ENCODE measurements at regions not wholly inside any gene's neighbourhood (a gene's known extent, or its start where the extent isn't known, plus 50 kb on each side); places are given as distances from the start of the nearest gene placed in this dataset.

GRCh38 chr20:61065853-61066252 lies 186.2 kb upstream of the CDH4 start:
- Mint-ChIP-seq H3K27ac (no peak overlapping the region), H3K9me3 (peaks cover 7% of the 10 kb centered on the region), H3K36me3 (ENCODE audit: low read depth) (no peaks in the 10 kb centered on the region), H3K4me1 (no peaks in the 10 kb centered on the region), H3K4me3 (no peak overlapping the region), H3K27me3 (no peaks in the 10 kb centered on the region)
- CTCF ChIA-PET: no interaction called here
- DNase-seq (no peak), ATAC-seq (ENCODE audit: low read depth) (no peak)
- intact Hi-C loops (cut with micrococcal nuclease): no loop called here
- POLR2A ChIA-PET: no interaction called here
- no peak for TF ChIP-seq CTCF (IDR thresholded peaks at IDR 0.05)

- H3K27me3 Mint-ChIP-seq: no peaks in the 10 kb centered on the region
- DNase-seq (no peak), ATAC-seq (ENCODE audit: low read depth) (no peak)
- no peak overlapping the region for H3K4me3 Mint-ChIP-seq
- no peak overlapping the region for H3K27ac Mint-ChIP-seq
- H3K4me1 Mint-ChIP-seq: no peaks in the 10 kb centered on the region
- intact Hi-C loops (cut with micrococcal nuclease): no loop called here
- ChIA-PET CTCF (no interaction called here), POLR2A (no interaction called here)
- TF ChIP-seq CTCF (IDR thresholded peaks at IDR 0.05): no peak
- peaks cover 5% of the 10 kb centered on the region for H3K9me3 Mint-ChIP-seq
- H3K36me3 Mint-ChIP-seq (ENCODE audit: low read depth): no peaks in the 10 kb centered on the region
Observed at GRCh38 chr20:61066526-61066925, 185.5 kb upstream of the CDH4 start.

- intact Hi-C loops (cut with micrococcal nuclease): no loop called here
- ATAC-seq (ENCODE audit: low read depth): no peak
Observed at GRCh38 chr20:61067221-61067620, 184.8 kb upstream of the CDH4 start.

GRCh38 chr20:61072398-61072797 lies 179.7 kb upstream of the CDH4 start:
- Mint-ChIP-seq H3K27ac (no peak overlapping the region), H3K36me3 (ENCODE audit: low read depth) (no peaks in the 10 kb centered on the region), H3K4me3 (no peak overlapping the region), H3K4me1 (no peaks in the 10 kb centered on the region), H3K9me3 (peaks cover 3% of the 10 kb centered on the region), H3K27me3 (no peaks in the 10 kb centered on the region)
- intact Hi-C loops (cut with micrococcal nuclease): no loop called here
- TF ChIP-seq CTCF (IDR thresholded peaks at IDR 0.05): no peak
- no peak for DNase-seq
- CTCF ChIA-PET: no interaction called here
- POLR2A ChIA-PET: no interaction called here
- no peak for ATAC-seq (ENCODE audit: low read depth)

More at GRCh38 chr20:61067221-61067620, 184.8 kb upstream of the CDH4 start:
- Mint-ChIP-seq H3K4me1 (no peaks in the 10 kb centered on the region), H3K9me3 (peaks cover 5% of the 10 kb centered on the region), H3K4me3 (no peak overlapping the region), H3K36me3 (ENCODE audit: low read depth) (no peaks in the 10 kb centered on the region), H3K27ac (no peak overlapping the region), H3K27me3 (no peaks in the 10 kb centered on the region)
- DNase-seq: no peak
- no peak for TF ChIP-seq CTCF (IDR thresholded peaks at IDR 0.05)
- ChIA-PET POLR2A (no interaction called here), CTCF (no interaction called here)

- no peak for TF ChIP-seq CTCF (IDR thresholded peaks at IDR 0.05)
- intact Hi-C loops (cut with micrococcal nuclease): no loop called here
- DNase-seq (no peak), ATAC-seq (ENCODE audit: low read depth) (no peak)
- H3K27me3 Mint-ChIP-seq: no peaks in the 10 kb centered on the region
- POLR2A ChIA-PET: no interaction called here
- H3K27ac Mint-ChIP-seq: no peak overlapping the region
- H3K9me3 Mint-ChIP-seq: no peaks in the 10 kb centered on the region
- no peaks in the 10 kb centered on the region for H3K36me3 Mint-ChIP-seq (ENCODE audit: low read depth)
- H3K4me3 Mint-ChIP-seq: no peak overlapping the region
- CTCF ChIA-PET: no interaction called here
- no peaks in the 10 kb centered on the region for H3K4me1 Mint-ChIP-seq
Observed at GRCh38 chr20:61073376-61073775, 178.7 kb upstream of the CDH4 start.

All from activated B cell treated with CpG ODN at 0.5 μM for 24 hours (primary cell).